WTC11 (cell line): ENCODE measurements at regions not wholly inside any gene's neighbourhood (a gene's known extent, or its start where the extent isn't known, plus 50 kb on each side); places are given as distances from the start of the nearest gene placed in this dataset.

Experiments used
- ATAC-seq: fragments of 200-7000 bp; cut with Tn5 transposase; 2 replicates; pipeline ENCODE4 v1.10.0; 2021; ENCODE audit warnings: mild to moderate bottlenecking, moderate library complexity
- CTCF ChIA-PET: fragments of 300-600 bp; sonication (Branson Sonifier 250); formaldehyde crosslinking; loops from one replicate; lab custom pipeline; 2021; ENCODE audit warnings: antibody characterized with exemption; lab: Charles Lee
- POLR2A ChIA-PET: fragments of 350-600 bp; sonication (Branson Sonifier 250); formaldehyde crosslinking; loops from one replicate; lab custom pipeline; 2021; ENCODE audit warnings: antibody characterized with exemption; lab: Charles Lee
- DNase-seq: peaks from one replicate; pipeline ENCODE4 v3.0.0; 2021; ENCODE audit warnings: low spot score
- H3K27ac Mint-ChIP-seq: 2 replicates; pipeline ENCODE4 v1.8.0; 2021; ENCODE audit warnings: mixed read lengths
- H3K27me3 Mint-ChIP-seq: 2 replicates; pipeline ENCODE4 v1.8.0; 2021; ENCODE audit warnings: low read depth, mild to moderate bottlenecking, moderate library complexity, mixed read lengths
- H3K36me3 Mint-ChIP-seq: 2 replicates; pipeline ENCODE4 v1.8.0; 2021; ENCODE audit warnings: mixed read lengths
- H3K4me1 Mint-ChIP-seq: 2 replicates; pipeline ENCODE4 v1.8.0; 2022; ENCODE audit warnings: mixed read lengths
- H3K4me3 Mint-ChIP-seq: 2 replicates; pipeline ENCODE4 v1.8.0; 2021; ENCODE audit warnings: mild to moderate bottlenecking, moderate library complexity, mixed read lengths
- H3K9me3 Mint-ChIP-seq: 2 replicates; pipeline ENCODE4 v1.8.0; 2021; ENCODE audit warnings: mixed read lengths
- CBFB ChIP-seq: sonication (generic); formaldehyde crosslinking; IDR thresholded peaks from 2 replicates; pipeline ENCODE4 v1.8.1; 2022; ENCODE audit warnings: mild to moderate bottlenecking, low read depth, missing genetic modification reagents
- E2F1 ChIP-seq: sonication (generic); formaldehyde crosslinking; IDR thresholded peaks from 2 replicates; pipeline ENCODE4 v1.8.0; 2022; ENCODE audit warnings: mild to moderate bottlenecking, missing genetic modification reagents
- ELF4 ChIP-seq: sonication (generic); formaldehyde crosslinking; IDR thresholded peaks from 2 replicates; pipeline ENCODE4 v1.8.1; 2022; ENCODE audit warnings: low read depth, mild to moderate bottlenecking, moderate library complexity, missing genetic modification reagents
- FOXJ3 ChIP-seq: sonication (generic); formaldehyde crosslinking; IDR thresholded peaks from 2 replicates; pipeline ENCODE4 v1.9.0; 2021; ENCODE audit warnings: missing genetic modification reagents, mild to moderate bottlenecking, borderline replicate concordance
- JUN ChIP-seq: sonication (generic); formaldehyde crosslinking; IDR thresholded peaks from 2 replicates; pipeline ENCODE4 v1.8.0; 2023; ENCODE audit warnings: mild to moderate bottlenecking, missing genetic modification reagents
- NFYB ChIP-seq: sonication (generic); formaldehyde crosslinking; conservative IDR thresholded peaks from 2 replicates; pipeline ENCODE4 v1.8.0; 2022; ENCODE audit warnings: low read depth, missing genetic modification reagents
- NR1H2 ChIP-seq: sonication (generic); formaldehyde crosslinking; IDR thresholded peaks from 2 replicates; pipeline ENCODE4 v1.9.0; 2021; ENCODE audit warnings: mild to moderate bottlenecking, moderate library complexity, missing genetic modification reagents
- NR2C2 ChIP-seq: sonication (generic); formaldehyde crosslinking; IDR thresholded peaks from 2 replicates; pipeline ENCODE4 v1.8.0; 2022; ENCODE audit warnings: mild to moderate bottlenecking, missing genetic modification reagents
- OVOL2 ChIP-seq: fragments of 250-450 bp; sonication (Bioruptor Pico); IDR thresholded peaks from 2 replicates; pipeline ENCODE4 v1.9.0; 2021; ENCODE audit warnings: mild to moderate bottlenecking, borderline replicate concordance
- SP1 ChIP-seq: sonication (generic); formaldehyde crosslinking; conservative IDR thresholded peaks from 2 replicates; pipeline ENCODE4 v1.8.1; 2022; ENCODE audit warnings: missing genetic modification reagents
- STAT6 ChIP-seq: sonication (generic); formaldehyde crosslinking; conservative IDR thresholded peaks from 2 replicates; pipeline ENCODE4 v1.8.1; 2023; ENCODE audit warnings: mild to moderate bottlenecking, low read depth, missing genetic modification reagents, moderate library complexity
- TCF7 ChIP-seq: sonication (generic); formaldehyde crosslinking; IDR thresholded peaks from 2 replicates; pipeline ENCODE4 v1.8.0; 2022; ENCODE audit warnings: mild to moderate bottlenecking, low read depth, missing genetic modification reagents, moderate library complexity
- ZMAT4 ChIP-seq: fragments of 250-450 bp; sonication (Bioruptor Pico); IDR thresholded peaks from 2 replicates; pipeline ENCODE4 v1.9.0; 2021; ENCODE audit warnings: mild to moderate bottlenecking
- ZNF138 ChIP-seq: sonication (generic); formaldehyde crosslinking; conservative IDR thresholded peaks from 2 replicates; pipeline ENCODE4 v1.8.1; 2022; ENCODE audit warnings: mild to moderate bottlenecking, moderate library complexity, missing genetic modification reagents
- ZNF317 ChIP-seq: sonication (generic); formaldehyde crosslinking; IDR thresholded peaks from 2 replicates; pipeline ENCODE4 v1.8.1; 2023; ENCODE audit warnings: low read depth, mild to moderate bottlenecking, moderate library complexity, missing genetic modification reagents, borderline replicate concordance
- TF ChIP-seq, protein P1 (sequence below): sonication (generic); formaldehyde crosslinking; IDR thresholded peaks from 2 replicates; pipeline ENCODE4 v1.8.0; 2023; ENCODE audit warnings: missing genetic modification reagents, mild to moderate bottlenecking, borderline replicate concordance
- TF ChIP-seq, protein P2 (sequence below): sonication (generic); formaldehyde crosslinking; IDR thresholded peaks from 2 replicates; pipeline ENCODE4 v1.8.0; 2022; ENCODE audit warnings: mild to moderate bottlenecking, missing genetic modification reagents
- TF ChIP-seq, protein P3 (sequence below): fragments of 250-450 bp; sonication (Bioruptor Pico); conservative IDR thresholded peaks from 2 replicates; pipeline ENCODE4 v1.9.0; 2021; ENCODE audit warnings: mild to moderate bottlenecking
- TF ChIP-seq, protein P4 (sequence below): sonication (generic); formaldehyde crosslinking; IDR thresholded peaks from 2 replicates; pipeline ENCODE4 v1.8.1; 2022; ENCODE audit warnings: low read depth, mild to moderate bottlenecking, moderate library complexity, missing genetic modification reagents, borderline replicate concordance
- TF ChIP-seq, protein P5 (sequence below): sonication (generic); formaldehyde crosslinking; IDR thresholded peaks from 2 replicates; pipeline ENCODE4 v1.8.1; 2023; ENCODE audit warnings: mild to moderate bottlenecking, moderate library complexity, missing genetic modification reagents

DNA sequence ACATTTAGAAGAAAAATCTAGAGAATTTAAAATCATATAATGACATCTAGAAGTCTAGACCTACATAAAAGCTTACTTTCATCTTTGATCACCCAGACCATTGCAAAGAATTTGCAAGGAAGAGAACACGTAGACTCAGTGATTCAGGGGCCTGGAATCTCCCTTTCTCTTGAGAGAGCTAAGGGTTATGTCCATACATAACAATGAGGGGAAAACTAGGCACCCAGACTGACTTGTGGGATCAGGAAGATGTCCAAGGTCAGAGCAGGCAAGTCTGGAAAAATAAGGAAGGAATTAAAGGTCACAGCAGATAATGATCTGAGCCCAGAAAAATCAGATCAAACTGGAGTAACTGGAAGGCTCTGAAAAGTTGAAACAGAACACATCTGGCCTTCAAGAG, 198.4 kb upstream of the SFRP2 start:
- Mint-ChIP-seq H3K27ac (no peak overlapping the region), H3K9me3 (peaks cover 33% of the 10 kb centered on the region), H3K4me3 (no peak overlapping the region), H3K36me3 (peaks cover 10% of the 10 kb centered on the region; the same call in 1 of the 2 replicates), H3K4me1 (peaks cover 2% of the 10 kb centered on the region; the same call in 1 of the 2 replicates), H3K27me3 (no peaks in the 10 kb centered on the region)
- TF ChIP-seq ELF4 = no peak
- no peak for TF ChIP-seq NR1H2 (CRISPR knock-in tag)
- no peak for TF ChIP-seq E2F1 (CRISPR knock-in tag)
- TF ChIP-seq TCF7 = no peak
- TF ChIP-seq STAT6 (CRISPR knock-in tag) = no peak
- no peak for TF ChIP-seq FOXJ3 (CRISPR knock-in tag)
- TF ChIP-seq CBFB (CRISPR knock-in tag) = no peak
- TF ChIP-seq, protein P1, sequence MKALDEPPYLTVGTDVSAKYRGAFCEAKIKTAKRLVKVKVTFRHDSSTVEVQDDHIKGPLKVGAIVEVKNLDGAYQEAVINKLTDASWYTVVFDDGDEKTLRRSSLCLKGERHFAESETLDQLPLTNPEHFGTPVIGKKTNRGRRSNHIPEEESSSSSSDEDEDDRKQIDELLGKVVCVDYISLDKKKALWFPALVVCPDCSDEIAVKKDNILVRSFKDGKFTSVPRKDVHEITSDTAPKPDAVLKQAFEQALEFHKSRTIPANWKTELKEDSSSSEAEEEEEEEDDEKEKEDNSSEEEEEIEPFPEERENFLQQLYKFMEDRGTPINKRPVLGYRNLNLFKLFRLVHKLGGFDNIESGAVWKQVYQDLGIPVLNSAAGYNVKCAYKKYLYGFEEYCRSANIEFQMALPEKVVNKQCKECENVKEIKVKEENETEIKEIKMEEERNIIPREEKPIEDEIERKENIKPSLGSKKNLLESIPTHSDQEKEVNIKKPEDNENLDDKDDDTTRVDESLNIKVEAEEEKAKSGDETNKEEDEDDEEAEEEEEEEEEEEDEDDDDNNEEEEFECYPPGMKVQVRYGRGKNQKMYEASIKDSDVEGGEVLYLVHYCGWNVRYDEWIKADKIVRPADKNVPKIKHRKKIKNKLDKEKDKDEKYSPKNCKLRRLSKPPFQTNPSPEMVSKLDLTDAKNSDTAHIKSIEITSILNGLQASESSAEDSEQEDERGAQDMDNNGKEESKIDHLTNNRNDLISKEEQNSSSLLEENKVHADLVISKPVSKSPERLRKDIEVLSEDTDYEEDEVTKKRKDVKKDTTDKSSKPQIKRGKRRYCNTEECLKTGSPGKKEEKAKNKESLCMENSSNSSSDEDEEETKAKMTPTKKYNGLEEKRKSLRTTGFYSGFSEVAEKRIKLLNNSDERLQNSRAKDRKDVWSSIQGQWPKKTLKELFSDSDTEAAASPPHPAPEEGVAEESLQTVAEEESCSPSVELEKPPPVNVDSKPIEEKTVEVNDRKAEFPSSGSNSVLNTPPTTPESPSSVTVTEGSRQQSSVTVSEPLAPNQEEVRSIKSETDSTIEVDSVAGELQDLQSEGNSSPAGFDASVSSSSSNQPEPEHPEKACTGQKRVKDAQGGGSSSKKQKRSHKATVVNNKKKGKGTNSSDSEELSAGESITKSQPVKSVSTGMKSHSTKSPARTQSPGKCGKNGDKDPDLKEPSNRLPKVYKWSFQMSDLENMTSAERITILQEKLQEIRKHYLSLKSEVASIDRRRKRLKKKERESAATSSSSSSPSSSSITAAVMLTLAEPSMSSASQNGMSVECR (CRISPR knock-in tag) = no peak
- TF ChIP-seq ZMAT4 (CRISPR knock-in tag) = no peak
- no peak for TF ChIP-seq NFYB (CRISPR knock-in tag)
- TF ChIP-seq, protein P2, sequence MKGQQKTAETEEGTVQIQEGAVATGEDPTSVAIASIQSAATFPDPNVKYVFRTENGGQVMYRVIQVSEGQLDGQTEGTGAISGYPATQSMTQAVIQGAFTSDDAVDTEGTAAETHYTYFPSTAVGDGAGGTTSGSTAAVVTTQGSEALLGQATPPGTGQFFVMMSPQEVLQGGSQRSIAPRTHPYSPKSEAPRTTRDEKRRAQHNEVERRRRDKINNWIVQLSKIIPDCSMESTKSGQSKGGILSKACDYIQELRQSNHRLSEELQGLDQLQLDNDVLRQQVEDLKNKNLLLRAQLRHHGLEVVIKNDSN (CRISPR knock-in tag) = no peak
- TF ChIP-seq, protein P3, sequence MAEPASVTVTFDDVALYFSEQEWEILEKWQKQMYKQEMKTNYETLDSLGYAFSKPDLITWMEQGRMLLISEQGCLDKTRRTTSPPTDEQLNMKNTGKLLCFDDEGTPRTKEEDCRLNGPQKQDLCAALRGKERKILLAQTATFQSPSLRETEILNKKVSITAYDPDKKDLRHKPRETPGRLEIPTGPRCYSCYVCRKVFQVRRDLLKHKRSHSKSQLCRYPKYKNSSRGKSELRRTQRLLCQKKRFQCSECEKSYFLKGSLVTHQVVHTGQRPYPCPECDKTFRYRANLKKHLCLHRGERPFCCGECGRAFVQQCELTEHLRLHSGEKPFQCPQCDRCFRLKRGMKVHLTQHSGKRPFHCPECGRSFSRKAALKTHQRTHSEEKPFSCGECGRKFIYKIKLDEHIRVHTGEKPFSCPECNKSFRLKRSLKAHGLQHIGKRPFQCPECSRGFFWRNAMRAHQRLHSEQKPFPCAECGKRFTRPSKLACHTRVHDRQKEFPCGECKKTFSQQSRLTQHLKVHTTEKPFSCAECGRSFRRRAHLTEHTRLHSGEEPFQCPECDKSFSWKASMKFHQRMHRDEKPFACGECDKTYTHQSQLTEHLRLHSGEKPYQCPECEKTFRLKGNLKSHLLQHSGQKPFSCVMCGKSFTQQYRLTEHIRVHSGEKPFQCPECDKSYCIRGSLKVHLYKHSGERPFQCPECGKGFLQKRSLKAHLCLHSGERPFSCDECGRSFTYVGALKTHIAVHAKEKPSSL (CRISPR knock-in tag) = no peak
- no peak for TF ChIP-seq NR2C2 (CRISPR knock-in tag)
- TF ChIP-seq, protein P4, sequence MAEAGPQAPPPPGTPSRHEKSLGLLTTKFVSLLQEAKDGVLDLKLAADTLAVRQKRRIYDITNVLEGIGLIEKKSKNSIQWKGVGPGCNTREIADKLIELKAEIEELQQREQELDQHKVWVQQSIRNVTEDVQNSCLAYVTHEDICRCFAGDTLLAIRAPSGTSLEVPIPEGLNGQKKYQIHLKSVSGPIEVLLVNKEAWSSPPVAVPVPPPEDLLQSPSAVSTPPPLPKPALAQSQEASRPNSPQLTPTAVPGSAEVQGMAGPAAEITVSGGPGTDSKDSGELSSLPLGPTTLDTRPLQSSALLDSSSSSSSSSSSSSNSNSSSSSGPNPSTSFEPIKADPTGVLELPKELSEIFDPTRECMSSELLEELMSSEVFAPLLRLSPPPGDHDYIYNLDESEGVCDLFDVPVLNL = no peak
- TF ChIP-seq, protein P5, sequence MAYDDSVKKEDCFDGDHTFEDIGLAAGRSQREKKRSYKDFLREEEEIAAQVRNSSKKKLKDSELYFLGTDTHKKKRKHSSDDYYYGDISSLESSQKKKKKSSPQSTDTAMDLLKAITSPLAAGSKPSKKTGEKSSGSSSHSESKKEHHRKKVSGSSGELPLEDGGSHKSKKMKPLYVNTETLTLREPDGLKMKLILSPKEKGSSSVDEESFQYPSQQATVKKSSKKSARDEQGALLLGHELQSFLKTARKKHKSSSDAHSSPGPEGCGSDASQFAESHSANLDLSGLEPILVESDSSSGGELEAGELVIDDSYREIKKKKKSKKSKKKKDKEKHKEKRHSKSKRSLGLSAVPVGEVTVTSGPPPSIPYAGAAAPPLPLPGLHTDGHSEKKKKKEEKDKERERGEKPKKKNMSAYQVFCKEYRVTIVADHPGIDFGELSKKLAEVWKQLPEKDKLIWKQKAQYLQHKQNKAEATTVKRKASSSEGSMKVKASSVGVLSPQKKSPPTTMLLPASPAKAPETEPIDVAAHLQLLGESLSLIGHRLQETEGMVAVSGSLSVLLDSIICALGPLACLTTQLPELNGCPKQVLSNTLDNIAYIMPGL = no peak
- no peak for TF ChIP-seq ZNF138
- no peak for TF ChIP-seq ZNF317 (CRISPR knock-in tag)
- no peak for TF ChIP-seq OVOL2 (CRISPR knock-in tag)
- TF ChIP-seq JUN (CRISPR knock-in tag) = no peak
- TF ChIP-seq SP1 (CRISPR knock-in tag) = no peak
- no peak for DNase-seq
- ChIA-PET CTCF (interaction anchor here (1.3 kb wide), 1 partner anchor 194 kb away, joined by 3 read pairs; no protein-coding TSS in a partner anchor), POLR2A (interaction anchor here (1.4 kb wide), 1 partner anchor 197 kb away, joined by 3 read pairs; no protein-coding TSS in a partner anchor)
- ATAC-seq = no peak
